ENCODE measurements at regions not wholly inside any gene's neighbourhood (a gene's known extent, or its start where the extent isn't known, plus 50 kb on each side); places are given as distances from the start of the nearest gene placed in this dataset.
"Not testable (repeated sequence)": the region's sequence is repeated elsewhere in the genome, so short reads cannot be mapped to it uniquely, and the experiment has no call there.

DNA sequence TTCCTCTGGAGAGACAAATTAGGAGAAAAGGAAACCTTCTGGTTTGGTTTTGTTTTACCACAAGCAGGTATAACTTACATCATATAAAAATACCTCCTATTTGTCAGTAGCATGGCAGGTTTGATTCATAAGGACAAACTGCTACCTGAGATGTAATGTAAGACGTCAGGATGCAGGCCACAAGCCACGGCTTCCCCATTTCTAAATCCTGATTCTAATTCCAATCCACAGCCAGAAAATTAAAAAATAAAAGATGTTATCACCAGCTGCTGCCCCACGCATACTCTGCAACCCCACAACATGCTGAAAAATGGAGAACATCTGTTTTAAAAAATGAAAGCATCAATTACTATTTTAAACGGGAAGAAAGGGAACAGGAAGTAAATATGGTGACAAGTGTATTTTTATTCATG is 197.6 kb downstream of the BCL11A start:
- no peak for DNase-seq

DNA sequence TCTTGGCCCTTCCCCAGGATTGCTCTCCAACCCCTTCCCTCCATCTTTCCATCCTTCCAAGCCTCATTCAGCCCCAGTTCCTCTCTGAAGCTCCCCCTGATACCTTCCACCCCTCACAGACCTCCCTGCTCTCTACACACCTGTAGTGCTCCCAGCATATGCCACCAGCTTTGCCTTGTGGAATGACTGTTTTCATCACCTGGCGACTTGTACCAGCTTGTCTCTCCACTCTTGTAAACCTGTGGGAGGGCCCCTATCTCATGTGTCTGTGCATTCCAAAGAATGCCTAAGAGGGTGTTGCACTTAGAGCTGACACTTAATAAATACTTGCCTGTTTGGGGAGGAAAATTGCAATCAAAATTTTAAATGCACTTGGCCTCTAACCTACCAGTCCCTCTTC is 198.7 kb downstream of the BCL11A start:
- no peak for DNase-seq

DNA sequence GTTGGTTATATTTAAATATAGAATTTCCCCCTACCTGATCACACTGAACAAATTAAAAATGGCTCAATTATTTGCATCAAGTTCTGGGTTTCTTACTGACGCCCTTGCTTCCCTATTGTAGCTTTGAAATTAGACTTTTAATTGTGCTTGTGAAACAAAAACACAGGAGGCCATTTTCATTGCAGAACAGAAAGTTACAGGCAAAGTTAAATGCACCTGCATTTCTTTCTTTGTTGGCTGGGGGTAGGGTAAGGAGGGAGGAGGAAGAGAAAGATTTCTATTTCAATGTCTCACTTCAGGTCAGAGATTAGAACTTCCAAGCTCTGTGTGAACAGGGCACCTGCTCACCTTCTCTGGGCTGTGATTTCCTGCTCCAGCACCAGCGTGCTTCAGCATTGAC is 199.6 kb downstream of the BCL11A start:
- DNase-seq = no peak

DNA sequence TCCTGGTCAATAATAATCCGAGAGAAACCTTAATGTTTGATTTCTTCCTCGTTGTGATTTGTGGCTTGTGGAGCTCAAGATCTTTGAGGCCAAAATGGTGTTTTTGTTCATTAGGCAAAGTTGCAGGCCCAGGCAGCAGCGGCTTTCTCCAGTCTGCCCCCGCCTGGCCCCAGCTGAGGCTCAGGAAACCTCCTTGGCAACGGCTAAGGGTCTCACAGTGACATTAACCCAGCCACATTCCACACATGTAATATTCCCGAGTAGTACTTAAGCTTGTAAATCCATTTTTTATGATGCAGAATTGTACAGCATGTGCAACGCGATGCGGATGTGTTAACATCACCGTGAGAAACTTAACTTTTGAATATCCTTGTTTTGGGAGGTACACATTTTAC is 200.1 kb downstream of the BCL11A start:
- no peak for DNase-seq

DNA sequence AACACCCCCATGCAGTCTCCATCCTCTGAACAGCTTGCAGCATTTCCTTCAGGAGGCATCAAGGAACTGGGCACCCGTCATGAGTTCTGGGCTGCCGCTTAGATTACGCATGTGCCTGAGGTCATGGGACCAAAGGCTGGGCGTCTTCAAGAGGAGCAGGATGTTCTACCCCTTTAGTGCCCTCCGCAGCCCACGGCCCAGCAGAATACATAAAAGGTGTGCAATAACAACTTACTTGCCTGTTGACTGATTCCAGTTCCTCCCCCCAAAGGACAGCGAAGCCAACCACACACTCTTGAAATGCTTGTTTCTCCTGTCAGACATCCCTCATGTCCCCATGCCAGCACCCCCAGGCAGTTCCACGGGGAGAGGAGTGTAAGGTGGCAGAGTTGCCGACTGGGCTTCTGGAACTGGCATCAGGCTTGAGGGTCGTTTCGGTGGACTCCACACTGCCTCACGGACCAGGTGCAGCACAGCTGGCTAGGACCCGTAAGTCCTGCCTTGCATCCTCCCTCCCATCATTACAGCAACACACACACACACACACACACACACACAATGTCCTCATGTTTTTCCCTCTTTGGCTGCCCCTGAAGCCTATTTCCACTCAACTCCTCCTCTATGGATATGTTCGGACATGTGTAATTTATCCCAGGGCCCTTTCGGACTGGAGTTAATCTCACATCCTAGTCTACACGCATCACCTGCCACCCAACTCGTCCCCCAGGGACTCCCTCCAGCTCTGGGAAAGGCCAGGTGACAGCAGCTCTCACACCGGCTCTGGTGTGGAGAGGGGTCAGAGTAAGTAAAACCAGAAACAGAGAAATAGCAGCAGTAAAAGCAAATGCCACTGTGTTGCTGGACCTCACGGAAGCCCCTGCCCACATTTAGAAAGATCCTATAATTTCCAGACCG is 200.7 kb downstream of the BCL11A start:
- no peak for DNase-seq

DNA sequence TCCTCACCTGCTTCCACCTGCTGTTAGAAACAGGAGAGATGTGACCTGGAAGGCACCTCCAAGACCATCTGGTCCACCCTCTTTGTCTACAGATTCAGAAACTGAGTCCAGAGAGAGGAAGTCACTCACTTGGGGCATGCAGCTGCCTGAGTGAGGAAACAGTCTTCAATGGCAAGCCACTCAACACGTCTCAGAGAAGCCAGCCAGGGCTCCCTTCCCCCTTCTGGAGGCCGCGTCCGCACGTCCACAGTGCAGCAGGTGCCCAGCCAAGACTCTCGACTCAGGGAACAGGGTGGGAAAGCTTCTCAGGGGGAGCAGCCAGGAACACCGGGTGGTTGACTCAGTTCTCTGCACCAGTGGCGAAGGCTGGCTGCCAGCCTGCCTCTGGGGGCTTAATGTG is 201.7 kb downstream of the BCL11A start:
- no peak for DNase-seq

DNA sequence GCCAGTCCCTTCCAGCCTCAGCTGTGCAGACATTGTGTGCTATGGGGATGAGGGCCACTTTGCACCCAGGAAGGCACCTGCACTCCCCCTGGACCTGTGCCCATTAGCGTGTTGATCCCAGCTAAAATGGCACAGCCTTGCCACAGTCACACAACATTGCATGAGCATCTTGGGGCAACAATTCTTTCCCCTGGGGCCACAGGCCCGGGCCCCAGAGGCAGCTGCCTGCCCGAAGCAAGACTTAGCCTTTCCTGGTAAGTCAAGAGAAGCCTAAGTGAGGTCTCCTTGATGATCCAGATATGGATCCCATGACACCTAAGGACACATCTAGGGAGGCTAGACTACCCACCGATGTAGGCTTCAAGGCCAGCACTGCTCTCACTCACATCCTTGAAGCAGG is 202.1 kb downstream of the BCL11A start:
- DNase-seq = no peak

DNA sequence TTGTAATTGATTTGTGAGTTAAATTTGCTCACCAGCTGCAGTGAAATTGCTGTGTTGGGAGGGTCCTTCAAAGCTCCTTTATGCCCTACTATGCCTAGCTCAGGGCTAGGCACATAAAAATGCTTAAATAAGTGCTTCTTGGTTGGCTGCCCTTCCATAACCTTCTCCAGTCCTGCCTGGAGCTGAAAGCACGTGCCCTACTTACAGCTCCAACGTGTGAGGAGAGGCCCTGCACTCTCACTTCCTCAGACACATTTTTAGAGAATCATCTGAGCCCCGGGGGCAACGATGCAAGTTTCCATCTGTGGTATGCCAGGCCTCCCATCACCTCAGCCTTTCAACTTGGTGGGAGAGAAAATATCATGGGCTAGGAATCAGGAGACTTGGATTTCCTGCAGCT is 202.7 kb downstream of the BCL11A start:
- DNase-seq = no peak

DNA sequence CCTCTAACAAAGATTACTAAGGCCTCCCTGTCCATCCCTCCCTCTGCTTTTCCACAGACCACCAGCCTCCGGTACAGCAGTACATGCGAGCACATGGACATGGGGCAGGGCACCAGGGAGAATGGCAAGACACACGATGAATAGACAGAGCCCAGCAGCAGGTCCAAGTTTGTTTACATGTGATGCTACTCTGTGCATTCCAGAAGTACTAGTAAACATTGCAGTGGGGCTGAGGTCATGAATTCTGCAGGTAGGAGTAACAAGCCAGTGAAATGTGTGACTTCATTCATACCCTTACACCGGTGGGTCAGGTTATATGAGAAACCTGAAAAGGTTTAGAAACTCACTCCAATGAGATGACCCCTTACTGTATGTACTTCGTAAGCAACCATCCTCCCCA is 205.7 kb downstream of the BCL11A start:
- no peak for DNase-seq

DNA sequence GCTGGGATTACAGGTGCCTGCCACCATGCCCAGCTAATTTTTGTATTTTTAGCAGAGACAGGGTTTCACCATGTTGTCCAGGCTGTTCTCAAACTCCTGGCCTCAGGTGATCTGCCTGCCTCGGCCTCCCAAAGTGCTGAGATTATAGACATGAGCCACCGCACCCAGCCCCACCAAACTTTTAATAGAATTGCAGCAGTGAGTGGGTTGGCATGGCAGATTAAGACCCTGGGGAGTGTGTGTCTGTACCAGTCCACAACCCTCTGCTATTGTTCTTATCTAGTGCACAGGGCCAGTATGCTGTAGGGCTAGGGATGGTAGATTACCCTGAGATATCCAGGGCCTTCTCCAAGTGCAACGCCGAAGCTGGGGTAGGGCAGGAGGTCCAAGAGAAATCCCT is 211.0 kb downstream of the BCL11A start:
- not testable (repeated sequence) for DNase-seq

DNA sequence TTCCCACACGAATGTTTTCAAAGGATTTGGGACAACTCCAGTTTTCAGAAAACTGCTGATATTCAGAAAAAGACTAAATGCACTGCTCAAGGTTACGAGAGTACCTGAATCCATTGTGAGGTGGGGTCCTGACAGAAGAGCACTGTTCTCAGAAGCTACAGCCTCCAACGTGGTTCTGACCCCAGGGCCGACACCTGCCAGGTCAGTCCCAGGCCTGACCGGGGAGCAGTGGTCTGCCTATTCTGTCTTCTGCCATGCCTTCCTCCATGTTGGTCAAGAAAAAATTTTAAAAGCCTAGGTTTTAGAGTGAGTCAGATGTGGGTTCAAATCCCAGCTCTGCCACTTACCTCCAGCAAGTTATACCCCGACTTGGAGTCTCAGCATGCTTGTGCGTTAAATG is 212.3 kb downstream of the BCL11A start:
- no peak for DNase-seq

DNA sequence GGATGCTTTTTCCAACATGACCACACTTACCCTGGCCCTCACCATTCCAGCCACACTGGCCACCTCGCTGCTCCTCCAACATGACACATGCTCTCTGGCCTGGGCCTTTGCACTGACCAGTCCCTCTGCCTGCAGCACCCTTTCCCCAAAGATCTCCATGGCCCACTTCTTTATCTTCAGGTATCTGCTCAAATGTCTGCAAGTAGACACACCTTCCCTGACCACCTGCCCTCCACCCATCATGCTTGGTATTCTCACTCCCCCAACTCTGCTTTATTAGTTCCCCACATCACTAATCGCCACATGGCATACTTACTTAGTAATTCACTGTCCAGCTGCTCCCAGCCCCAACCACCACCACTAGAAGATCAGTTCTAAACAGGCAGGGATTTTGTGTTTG is 214.2 kb downstream of the BCL11A start:
- no peak for DNase-seq

DNA sequence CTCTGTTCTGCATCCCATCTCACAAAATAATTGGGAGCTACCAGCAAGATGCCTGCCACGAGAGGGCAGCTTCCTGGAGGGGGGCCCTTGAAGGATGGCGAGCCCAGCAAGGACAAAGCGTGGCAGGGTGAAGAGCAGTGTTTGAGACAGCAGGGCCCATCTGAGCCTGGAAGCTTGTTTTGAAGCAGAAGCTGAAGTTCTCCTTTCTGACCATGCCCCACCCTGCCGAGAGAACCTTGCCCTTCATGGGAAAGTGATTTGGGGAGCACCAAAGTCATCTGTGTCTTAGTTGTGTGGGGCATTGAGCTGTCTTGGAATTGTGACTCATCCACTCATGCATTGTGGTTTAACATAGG is 216.3 kb downstream of the BCL11A start:
- no peak for DNase-seq

DNA sequence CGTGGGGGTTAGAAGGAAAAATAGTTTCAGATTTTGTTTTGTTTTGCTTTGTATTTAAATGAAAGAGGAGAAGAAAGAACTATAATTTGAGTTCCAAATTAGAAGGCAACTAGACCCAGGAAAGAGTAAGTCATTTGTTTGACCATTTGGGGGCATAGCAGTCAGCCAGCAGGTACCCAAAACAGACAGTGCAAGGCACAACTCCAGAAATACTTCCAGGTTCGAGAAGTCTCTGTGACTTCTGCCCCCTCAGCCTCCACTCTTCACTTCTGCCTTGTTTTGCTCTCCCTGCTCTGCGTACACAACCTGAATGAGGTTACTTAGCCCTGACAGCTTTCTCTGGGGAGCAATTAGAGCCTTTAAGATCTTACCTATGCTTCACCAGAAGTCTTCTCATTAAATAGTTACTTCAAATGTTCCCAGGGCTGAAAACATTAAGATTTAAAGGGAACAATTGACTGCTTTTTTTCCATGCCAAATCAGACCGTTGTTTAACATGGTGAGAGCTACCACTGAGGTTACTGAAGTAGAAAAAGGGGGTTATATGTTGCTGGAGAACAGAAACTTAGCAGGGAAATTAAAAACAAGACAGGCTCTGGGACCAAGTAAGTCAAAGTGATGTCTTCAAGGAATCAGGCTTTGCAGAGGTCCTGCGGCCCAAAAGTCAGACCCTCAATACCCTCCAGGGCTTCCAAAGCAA is 216.9 kb downstream of the BCL11A start:
- DNase-seq = no peak

DNA sequence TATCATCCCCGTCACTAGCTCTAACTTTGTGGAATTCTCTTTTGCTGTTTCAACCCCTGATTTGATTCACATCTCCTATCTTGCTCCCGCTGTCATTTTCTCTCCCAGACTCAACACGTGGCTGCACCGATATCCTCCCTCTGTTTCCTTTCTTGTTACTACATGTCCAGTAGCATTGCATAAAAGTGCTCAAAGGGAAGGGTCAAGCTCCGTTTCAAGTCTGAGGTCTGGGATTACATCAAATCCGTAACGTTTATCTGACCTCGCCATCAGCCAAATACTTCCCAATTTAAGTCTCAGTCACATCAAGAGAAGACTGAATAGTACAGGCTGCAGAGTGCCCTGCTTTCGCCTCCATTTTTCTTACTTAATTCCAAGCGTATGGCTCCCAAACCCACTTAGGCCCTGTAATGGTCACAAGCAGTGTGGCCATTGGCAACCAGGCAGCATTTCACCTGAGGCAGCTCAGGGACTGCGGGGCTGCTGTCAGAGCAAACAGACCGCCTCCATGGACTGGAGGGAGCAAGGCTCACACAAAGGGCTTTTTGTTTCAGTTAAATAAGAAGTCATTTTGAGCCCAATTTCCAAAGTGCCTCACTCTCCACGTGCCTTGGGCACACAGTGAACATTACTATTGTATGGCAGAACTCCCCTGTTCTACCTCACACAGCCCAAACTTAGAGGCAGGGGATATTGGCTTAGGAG is 217.8 kb downstream of the BCL11A start:
- DNase-seq = no peak

DNA sequence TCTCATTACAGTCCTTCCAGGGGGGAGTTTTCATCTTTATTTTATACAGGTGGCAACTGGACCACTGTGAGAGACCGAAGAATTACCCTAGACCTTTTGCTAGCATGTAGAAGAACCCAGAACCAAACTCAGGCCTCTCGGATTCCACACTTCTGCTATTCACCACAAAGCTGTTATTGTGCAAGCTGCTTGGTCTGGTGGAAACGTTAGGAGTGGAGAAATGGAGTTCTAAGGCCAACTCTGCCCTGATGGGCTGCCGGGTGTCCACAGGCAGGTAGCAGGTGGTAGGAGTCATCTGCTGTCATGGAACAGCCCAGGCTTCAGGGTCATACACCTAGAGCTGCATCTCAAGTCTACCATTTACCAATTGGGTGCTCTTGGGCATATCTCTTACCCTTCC is 218.8 kb downstream of the BCL11A start:
- no peak for DNase-seq

DNA sequence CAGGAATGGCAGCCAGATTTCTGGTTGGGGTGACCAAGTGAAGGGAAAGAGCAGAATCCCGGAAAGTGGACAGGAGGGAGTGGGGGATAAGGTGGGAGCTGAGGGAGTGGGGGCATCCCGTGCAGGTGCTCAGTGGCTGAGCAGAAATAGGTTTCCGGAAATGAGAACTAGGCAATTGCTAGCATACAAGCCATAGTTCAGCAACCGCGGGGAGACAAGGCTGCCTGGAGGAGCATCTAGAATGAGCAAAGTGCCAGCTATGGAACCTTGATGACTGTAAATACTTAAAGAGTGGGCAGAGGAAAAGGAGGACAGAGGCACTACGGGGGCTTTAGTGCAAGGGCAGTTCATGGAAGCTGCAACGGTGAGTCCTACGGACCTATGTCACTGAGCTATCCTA is 220.2 kb downstream of the BCL11A start:
- DNase-seq = no peak

DNA sequence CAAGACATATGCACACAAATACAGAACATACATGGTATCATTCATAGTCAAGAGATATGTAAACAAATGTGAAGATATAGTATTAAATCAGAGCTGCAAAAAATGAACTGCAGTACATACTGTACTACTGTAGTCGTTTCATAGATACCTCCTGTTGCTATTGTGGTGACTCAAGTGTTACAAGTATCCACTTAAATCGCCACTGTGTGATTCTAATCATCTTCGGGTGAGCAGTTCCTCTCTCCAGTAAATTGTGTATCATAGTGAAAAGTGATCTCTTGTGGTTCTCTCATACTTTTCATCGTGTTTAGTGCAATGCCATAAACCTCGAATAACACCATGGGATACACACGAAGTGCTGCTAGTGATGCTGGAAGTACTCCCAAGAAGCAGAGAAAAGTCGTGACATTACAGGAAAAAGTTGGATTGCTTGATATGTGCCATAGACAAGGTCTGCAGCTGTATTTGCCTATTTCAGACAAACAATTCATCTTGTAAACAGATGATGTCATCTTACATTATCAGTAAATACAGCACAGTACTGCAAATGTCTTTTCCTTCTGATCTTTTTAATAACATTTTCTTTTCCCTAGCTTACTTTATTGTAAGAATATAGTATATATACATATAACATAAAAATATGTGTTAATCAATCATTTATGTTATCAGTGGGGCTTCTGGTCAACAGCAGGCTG is 222.2 kb downstream of the BCL11A start:
- no peak for DNase-seq

DNA sequence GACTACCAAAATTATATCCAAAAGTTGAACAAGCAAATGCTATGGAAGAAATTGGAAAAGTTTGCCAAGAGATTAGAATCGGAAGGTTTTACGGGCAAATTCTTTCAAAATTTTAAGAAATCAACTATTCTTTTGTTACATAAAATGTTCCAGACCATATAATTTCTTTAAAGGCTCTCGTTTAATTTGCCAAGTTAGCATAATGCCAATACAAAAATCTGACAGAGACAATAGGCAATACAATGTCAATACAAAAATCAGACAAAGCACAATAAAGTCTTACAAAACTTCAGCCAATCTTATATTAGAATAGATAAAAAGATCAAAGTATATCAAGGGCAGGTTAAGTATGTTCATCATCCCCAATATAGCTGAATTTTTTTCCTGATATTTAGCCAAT is 224.2 kb downstream of the BCL11A start:
- DNase-seq = no peak

DNA sequence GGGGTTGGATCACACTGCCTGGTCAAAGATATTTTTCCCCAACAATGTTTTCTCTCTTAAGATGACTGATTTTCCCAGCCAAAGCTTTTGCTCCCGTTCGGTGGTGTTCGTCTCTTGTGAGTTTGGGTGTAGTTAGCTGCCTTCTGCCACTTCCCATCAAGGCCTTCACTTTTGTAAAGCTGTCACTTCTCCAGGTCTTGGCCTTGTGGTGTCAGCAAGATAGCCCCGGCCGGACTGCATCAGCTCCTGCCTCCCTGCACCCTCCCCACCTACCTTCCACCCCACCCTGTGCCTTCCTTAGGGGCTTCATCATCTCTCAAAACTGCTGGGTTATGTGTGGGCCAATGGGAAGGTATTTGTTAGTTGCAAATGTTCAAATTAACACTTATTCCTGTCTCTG is 228.9 kb downstream of the BCL11A start:
- no peak for DNase-seq

DNA sequence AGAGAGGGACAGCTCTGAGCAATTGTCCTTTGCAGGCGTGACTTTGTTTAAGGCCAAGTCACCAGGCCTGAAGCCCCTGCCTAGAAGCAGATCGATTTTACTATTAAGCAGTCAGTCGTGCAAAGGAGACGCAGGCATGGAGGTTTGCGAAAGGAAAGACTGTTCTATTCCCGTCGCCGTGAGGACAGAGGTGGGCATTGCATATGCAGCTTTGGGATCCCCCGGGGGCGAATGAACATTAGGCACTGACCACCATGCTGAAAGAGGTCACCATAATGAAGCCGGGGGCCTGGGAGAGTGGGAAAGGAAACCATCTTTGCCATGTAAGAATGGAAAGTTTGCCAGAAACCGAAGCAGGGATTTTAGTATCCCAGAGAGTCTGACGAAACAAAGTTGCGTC is 231.6 kb downstream of the BCL11A start:
- no peak for DNase-seq

DNA sequence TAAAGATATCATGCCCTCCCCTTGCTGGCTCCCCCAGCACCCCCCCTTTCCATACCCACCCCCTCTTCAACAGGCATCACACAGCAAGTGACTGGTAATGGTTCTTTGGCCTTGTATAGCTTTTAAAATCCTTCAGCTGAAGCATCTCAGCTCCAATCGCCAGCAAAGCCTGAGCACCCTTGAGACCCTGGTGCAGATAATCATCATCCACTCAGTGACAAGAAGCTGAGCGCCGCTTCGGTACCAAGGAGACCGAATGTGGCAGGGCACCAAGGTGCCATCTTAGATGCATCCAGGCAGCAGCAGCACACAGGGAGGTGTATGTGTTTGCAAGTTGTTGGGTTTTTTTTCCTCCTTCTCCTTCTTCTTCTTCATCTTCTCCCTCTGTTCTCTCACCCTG is 232.7 kb downstream of the BCL11A start:
- no peak for DNase-seq

DNA sequence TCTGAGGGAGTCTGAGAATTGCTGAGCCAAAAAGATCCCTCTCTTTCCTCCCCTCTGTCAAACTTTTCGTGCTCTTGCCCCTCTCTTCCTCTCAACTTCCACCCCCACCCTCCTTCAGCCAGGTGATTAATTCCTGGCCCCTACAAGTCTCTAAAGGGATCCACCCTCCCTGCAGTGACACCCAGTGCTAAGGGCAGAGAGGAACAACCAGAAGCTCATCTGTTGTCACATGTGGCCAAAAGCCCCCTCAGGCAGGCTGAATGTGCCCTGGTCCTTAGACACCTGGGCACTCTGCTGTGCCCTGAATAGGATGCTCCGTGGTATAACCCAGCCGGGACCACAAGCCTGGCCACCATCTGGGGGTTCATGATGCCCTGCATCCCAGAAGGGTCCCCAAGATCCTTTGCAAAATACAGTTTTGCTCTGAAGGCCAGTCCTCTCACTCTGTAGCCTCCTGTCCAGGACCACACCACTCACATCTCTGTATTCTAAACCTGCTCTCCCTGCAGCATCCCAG is 234.4 kb downstream of the BCL11A start:
- no peak for DNase-seq

Data from amniotic stem cell (primary cell).